Erythroblast (primary cell): ENCODE measurements at regions not wholly inside any gene's neighbourhood (a gene's known extent, or its start where the extent isn't known, plus 50 kb on each side); places are given as distances from the start of the nearest gene placed in this dataset.

Experiments
- DNase-seq, 2 experiments: peaks; one replicate each; lab custom pipeline; 2025; lab: John Stamatoyannopoulos, UW
- GATA1 ChIP-seq: IDR thresholded peaks from 2 replicates; pipeline ENCODE4 v1.6.1; 2011; ENCODE audit warnings: low read depth, mild to moderate bottlenecking, control low read depth, low read length, moderate library complexity
- POLR2A ChIP-seq: IDR thresholded peaks from 2 replicates; pipeline ENCODE4 v1.6.1; 2011; ENCODE audit warnings: mild to moderate bottlenecking, low read length

GRCh38 chr11:119780222-119780953 is 51.4 kb upstream of the NECTIN1 start:
- TF ChIP-seq POLR2A = no peak
- no peak for TF ChIP-seq GATA1
- no peak for DNase-seq

- DNase-seq = no peak
- no peak for TF ChIP-seq GATA1
- no peak for TF ChIP-seq POLR2A
Measured at GRCh38 chr11:119779195-119780071, 50.4 kb upstream of the NECTIN1 start.
